Activated T-helper 17 cell treated with anti-CD3 and anti-CD28 coated beads, Interleukin-2, amount 50 U/mL, for 72 hours (primary cell): ENCODE measurements at regions not wholly inside any gene's neighbourhood (a gene's known extent, or its start where the extent isn't known, plus 50 kb on each side); places are given as distances from the start of the nearest gene placed in this dataset.

Experiments used
- ATAC-seq: fragments of 150-1000 bp; cut with Tn5 transposase; replicated peaks from 2 replicates; pipeline ENCODE4 v1.10.0; 2021; ENCODE audit warnings: mild to moderate bottlenecking, moderate library complexity
- H3K27ac Mint-ChIP-seq: one replicate; pipeline ENCODE4 v1.8.0; 2022; ENCODE audit warnings: mixed read lengths
- H3K27me3 Mint-ChIP-seq: one replicate; pipeline ENCODE4 v1.8.0; 2022; ENCODE audit warnings: mixed read lengths
- H3K36me3 Mint-ChIP-seq: one replicate; pipeline ENCODE4 v1.8.0; 2022; ENCODE audit warnings: low read depth, mild to moderate bottlenecking, mixed read lengths
- H3K4me1 Mint-ChIP-seq: one replicate; pipeline ENCODE4 v1.8.0; 2022; ENCODE audit warnings: mixed read lengths
- H3K4me3 Mint-ChIP-seq: one replicate; pipeline ENCODE4 v1.8.0; 2022; ENCODE audit warnings: mild to moderate bottlenecking, mixed read lengths
- H3K9me3 Mint-ChIP-seq: one replicate; pipeline ENCODE4 v1.8.0; 2022; ENCODE audit warnings: mixed read lengths

DNA sequence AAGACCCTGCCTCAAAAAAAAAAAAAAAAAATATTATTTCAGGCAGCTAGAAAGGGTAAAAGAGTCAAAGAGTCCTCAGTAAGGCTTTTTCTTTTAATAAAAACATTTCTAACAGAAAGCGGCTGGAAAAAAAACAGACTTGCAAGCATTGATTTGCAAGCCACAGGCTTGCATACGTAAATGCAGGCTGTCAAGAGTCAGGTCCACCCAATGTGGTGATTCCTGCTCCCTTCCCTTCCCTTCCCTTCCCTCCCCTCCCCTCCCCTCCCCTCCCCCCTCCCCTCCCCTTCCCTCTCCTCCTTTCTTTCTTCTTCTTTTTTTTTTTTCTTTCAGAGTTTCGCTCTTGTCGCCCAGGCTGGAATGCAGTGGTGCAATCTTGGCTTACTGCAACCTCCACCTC, 74.4 kb upstream of the GULP1 start:
- no peaks in the 10 kb centered on the region for H3K9me3 Mint-ChIP-seq
- no peak for ATAC-seq
- no peak overlapping the region for H3K4me3 Mint-ChIP-seq
- H3K36me3 Mint-ChIP-seq, result no peaks in the 10 kb centered on the region
- no peaks in the 10 kb centered on the region for H3K4me1 Mint-ChIP-seq
- no peak overlapping the region for H3K27ac Mint-ChIP-seq
- H3K27me3 Mint-ChIP-seq, result no peaks in the 10 kb centered on the region

DNA sequence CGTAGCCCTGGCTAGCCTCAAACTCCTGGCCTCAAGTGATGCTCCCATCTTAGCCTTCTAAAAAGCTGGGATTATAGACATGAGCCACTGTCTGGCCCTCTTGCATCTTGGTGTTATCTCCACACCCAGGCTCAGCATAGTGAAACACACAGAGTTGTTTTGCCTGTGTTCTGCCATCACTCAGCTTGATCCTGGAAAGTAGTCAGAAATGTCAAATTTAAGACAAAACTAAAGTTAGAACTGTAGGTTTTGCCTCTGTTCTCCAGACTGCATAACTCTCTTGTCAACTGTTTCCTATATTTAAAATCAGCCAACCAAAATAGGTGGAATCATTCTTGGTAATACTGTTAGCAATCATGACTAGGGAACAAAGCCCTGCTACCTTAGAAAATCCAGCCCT, 72.1 kb upstream of the GULP1 start:
- Mint-ChIP-seq H3K27me3 (no peaks in the 10 kb centered on the region), H3K27ac (no peak overlapping the region), H3K4me1 (no peaks in the 10 kb centered on the region), H3K4me3 (no peak overlapping the region), H3K9me3 (no peaks in the 10 kb centered on the region), H3K36me3 (no peaks in the 10 kb centered on the region)
- no peak for ATAC-seq

DNA sequence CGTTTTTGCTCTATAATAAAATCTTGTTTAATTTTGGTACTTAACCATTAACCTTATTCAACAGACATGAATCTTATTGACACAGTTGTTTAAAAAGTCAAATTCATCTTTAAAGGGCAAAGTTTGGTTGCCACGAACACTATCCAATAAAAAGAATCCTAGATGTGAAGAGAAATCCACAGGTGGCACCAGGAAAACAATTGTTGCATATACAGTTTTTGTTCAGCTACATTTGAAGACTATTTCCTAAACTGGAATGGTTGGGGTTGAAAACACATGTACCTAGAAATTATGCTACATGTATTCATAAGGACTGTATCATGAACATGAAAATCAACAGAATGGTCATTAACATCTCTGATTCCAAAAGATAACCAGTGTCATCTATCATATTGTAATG, 71.1 kb upstream of the GULP1 start:
- H3K27ac Mint-ChIP-seq, result no peak overlapping the region
- H3K4me3 Mint-ChIP-seq, result no peak overlapping the region
- H3K4me1 Mint-ChIP-seq, result no peaks in the 10 kb centered on the region
- H3K27me3 Mint-ChIP-seq, result no peaks in the 10 kb centered on the region
- no peak for ATAC-seq
- no peaks in the 10 kb centered on the region for H3K9me3 Mint-ChIP-seq
- H3K36me3 Mint-ChIP-seq, result no peaks in the 10 kb centered on the region

DNA sequence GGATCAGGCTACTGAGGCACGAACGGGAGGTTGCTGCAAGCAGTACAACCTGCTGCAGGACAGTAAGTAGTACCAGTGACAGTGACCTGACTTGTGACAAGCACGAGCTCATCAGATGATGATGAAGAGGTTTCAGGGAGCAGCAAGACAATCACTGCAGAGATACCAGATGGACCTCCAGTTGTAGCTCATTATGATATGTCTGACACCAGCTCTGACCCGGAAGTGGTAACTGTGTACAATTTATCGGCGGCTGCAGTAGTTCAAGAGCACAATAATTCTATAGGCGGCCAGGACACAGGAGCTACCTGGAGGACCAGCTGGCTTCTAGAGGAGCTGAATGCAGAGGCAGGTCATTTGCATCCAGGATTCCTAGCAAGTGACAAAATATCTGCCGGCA, 64.0 kb upstream of the GULP1 start:
- ATAC-seq, result no peak
- Mint-ChIP-seq H3K27me3 (no peaks in the 10 kb centered on the region), H3K36me3 (no peaks in the 10 kb centered on the region), H3K9me3 (peaks cover 3% of the 10 kb centered on the region), H3K27ac (no peak overlapping the region), H3K4me1 (no peaks in the 10 kb centered on the region), H3K4me3 (no peak overlapping the region)

DNA sequence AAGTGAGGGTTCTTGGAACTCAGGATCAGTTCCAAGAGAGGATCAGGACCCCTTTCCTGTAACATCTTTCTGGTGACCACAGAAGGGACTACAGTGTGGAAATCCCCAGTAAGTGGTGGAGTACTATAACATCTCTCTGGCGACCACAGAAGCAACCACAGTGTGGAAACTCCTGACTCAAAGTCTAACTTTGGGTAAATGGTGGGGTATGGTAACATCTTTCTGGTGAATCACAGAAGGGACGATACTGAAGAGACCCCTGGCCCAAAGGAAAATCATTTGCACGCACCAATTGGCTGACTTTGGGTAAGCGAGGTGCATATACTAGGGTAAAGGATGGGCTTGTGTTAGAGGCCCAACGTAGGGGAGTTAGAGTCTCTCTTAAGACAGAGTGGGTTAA, 56.3 kb upstream of the GULP1 start:
- peak; percentile 66 for ATAC-seq
- no peaks in the 10 kb centered on the region for H3K36me3 Mint-ChIP-seq
- no peak overlapping the region for H3K4me3 Mint-ChIP-seq

DNA sequence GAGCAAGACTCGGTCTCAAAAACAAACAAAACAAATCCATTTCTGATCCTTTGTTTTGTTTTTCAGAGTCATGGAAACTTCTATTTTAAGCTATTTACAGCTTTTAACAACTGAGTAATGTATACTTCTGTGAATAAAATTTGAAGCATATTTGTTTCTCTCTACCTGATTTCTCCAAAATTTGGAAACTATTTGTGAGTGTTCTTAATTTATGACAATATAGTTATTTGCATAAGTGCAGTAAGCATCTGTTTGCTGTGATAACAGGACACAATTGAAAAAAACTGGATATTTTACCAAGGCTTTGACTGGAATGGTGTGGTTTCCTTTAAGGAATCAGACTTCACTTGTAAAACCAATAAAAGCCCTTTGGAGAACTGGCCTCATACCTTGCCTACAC, 53.3 kb upstream of the GULP1 start:
- H3K36me3 Mint-ChIP-seq, result no peaks in the 10 kb centered on the region
- H3K4me1 Mint-ChIP-seq, result no peaks in the 10 kb centered on the region
- H3K27ac Mint-ChIP-seq, result no peak overlapping the region
- H3K4me3 Mint-ChIP-seq, result no peak overlapping the region
- no peak for ATAC-seq
- H3K27me3 Mint-ChIP-seq, result no peaks in the 10 kb centered on the region
- no peaks in the 10 kb centered on the region for H3K9me3 Mint-ChIP-seq

More for the DNA sequence above, 56.3 kb upstream of the GULP1 start:
- Mint-ChIP-seq H3K27ac (no peak overlapping the region), H3K4me1 (no peaks in the 10 kb centered on the region), H3K9me3 (peaks cover 3% of the 10 kb centered on the region), H3K27me3 (no peaks in the 10 kb centered on the region)
